AG09319 (cell line): ENCODE measurements at regions not wholly inside any gene's neighbourhood (a gene's known extent, or its start where the extent isn't known, plus 50 kb on each side); places are given as distances from the start of the nearest gene placed in this dataset.
A peak's percentile ranks its signal among the peaks of the same experiment; 100 is the strongest.
"Not testable (repeated sequence)": the region's sequence is repeated elsewhere in the genome, so short reads cannot be mapped to it uniquely, and the experiment has no call there.

Experiments used
- DNase-seq: peaks from one replicate; pipeline ENCODE4 v3.0.0-alpha.2; 2010; ENCODE audit warnings: low read depth; ENCODE audit errors: extremely low read depth
- CTCF ChIP-seq: IDR thresholded peaks from 2 replicates; pipeline ENCODE4 v1.5.1; 2011; ENCODE audit warnings: low read depth, mild to moderate bottlenecking, inconsistent platforms, low read length, moderate library complexity

- TF ChIP-seq CTCF: no peak
Measured at GRCh38 chr2:138369856-138370255, 131.7 kb upstream of the SPOPL start.

GRCh38 chr2:138373993-138374408, 127.6 kb upstream of the SPOPL start:
- DNase-seq: peak; percentile 19

More at GRCh38 chr2:138369856-138370255, 131.7 kb upstream of the SPOPL start:
- DNase-seq: no peak

GRCh38 chr2:138381373-138381772, 120.2 kb upstream of the SPOPL start:
- TF ChIP-seq CTCF: no peak
- DNase-seq: no peak

More at GRCh38 chr2:138373993-138374408, 127.6 kb upstream of the SPOPL start:
- peak; percentile 71 for TF ChIP-seq CTCF

- DNase-seq: no peak
- TF ChIP-seq CTCF: no peak
Measured at GRCh38 chr2:138382672-138383071, 118.9 kb upstream of the SPOPL start.

GRCh38 chr2:138386191-138386590, 115.4 kb upstream of the SPOPL start:
- not testable (repeated sequence) for DNase-seq

GRCh38 chr2:138389063-138389462, 112.5 kb upstream of the SPOPL start:
- no peak for DNase-seq
- no peak for TF ChIP-seq CTCF

- no peak for DNase-seq
- no peak for TF ChIP-seq CTCF
Measured at GRCh38 chr2:138390316-138390945, 111.1 kb upstream of the SPOPL start.

- TF ChIP-seq CTCF: no peak
- DNase-seq: no peak
Measured at GRCh38 chr2:138391946-138392345, 109.6 kb upstream of the SPOPL start.
